ENCODE measurements at regions not wholly inside any gene's neighbourhood (a gene's known extent, or its start where the extent isn't known, plus 50 kb on each side); places are given as distances from the start of the nearest gene placed in this dataset.

- no peak for DNase-seq (ENCODE audit: low spot score)
Measured at GRCh38 chr1:68959461-68960030, 462.7 kb upstream of the DEPDC1 start.

- DNase-seq (ENCODE audit: low spot score): no peak
Measured at GRCh38 chr1:68961143-68961542, 464.3 kb upstream of the DEPDC1 start.

GRCh38 chr1:68963353-68963752, 466.5 kb upstream of the DEPDC1 start:
- DNase-seq (ENCODE audit: low spot score): no peak

GRCh38 chr1:68969441-68969840, 472.6 kb upstream of the DEPDC1 start:
- no peak for DNase-seq (ENCODE audit: low spot score)

DNA sequence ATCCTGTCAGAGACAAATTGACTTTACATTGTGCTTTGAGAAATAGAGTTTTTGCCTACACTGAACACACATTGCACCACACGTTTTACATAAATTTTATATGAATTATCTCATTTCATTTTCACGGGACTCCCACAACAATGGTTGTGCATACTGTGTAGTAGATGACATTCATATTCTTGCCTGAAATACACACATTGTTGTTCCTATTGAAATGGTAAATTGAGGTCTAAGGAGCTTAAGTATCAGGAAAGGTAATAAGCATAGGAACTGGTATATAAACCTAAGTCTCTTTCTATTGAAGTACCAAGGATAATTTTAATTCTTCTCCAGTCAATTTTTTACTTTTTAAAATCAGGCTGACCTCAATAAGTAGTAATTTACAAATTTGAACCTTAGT, 473.7 kb upstream of the DEPDC1 start:
- DNase-seq (ENCODE audit: low spot score): no peak

DNA sequence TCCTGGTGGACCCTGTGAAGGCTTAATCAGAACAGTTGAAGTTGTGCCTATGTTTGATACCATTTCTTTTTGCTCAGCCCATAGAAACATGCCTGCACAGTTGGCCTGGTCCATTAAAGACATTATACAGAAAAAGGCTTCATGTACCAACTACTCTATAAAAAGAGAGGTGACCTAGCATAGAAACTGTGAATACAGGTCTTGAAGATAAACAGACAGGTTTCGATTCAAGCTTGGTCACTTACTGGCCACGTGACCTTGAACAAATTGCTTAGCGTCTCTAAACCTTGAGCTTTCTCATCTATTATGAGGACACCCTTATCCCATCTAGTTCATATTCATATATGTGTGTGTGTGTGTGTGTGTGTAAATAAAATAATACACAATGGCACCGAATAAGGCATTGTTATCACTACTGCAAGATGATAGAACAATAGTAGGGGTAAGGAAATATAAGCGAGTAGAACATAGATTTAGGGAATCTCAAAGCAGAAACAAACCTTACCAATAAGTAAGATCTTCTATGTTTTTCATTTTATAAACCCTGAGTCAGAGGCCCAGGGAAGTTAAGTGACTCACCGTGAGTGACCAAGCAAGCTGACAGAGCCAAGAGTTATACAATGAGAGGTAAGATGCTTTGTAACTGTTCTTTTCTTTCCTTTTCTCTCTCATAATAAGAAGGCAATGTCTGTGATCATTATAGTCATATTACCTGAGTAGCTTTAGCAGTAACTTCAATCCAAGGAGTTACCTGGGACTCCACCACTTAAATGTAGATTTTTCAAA, 476.8 kb upstream of the DEPDC1 start:
- no peak for DNase-seq (ENCODE audit: low spot score)

DNA sequence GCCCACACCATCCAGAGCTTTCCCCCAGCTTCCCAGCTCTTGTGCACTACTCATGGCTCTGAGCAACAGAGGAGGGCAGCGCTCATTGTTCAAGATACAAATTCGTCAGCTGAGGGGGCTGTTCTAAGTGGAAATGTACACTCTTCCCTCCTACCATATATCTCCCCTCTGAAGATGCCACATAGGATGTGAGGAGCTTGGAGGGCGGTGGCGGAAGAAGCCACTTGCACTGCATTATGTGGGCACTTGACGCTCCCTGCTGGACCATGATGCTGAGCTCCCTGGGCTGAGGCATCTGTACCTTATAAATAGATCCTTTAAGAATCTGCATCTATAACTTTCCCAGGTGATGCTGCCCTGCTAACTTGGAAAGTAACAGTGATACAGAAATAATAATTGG, 477.6 kb upstream of the DEPDC1 start:
- DNase-seq (ENCODE audit: low spot score): no peak

GRCh38 chr1:68975212-68975933, 478.5 kb upstream of the DEPDC1 start:
- DNase-seq (ENCODE audit: low spot score): no peak

DNA sequence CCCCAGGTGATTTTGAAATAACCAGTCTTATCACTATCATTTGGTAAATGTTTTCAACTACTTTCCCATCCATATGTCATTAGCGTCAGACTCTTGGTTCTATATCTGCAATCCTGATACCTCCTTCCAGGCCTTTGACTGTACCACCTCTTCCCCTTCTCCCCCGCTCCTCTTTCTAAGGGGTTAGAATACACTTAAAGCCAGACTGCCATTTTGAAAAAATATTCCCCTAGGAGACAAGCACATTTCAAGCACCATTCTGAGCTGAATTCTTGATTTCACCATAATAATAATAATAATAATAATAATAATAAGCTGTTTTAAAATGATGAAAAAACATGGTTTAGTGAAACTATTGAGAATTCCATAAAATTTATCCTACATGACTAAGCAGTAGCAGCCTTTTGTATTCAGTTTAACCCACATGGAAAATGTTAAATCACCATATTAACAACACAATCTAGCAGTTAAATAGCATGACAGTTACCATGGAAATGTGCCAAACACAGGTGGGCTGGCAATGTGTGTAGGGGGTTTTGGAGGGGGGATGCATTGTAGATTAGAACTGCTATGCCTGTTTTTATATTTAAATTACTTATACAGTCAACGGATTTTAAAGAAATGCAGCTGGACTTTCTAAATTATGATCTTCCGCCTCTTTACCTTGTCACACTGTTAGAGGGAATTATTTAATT, 480.2 kb upstream of the DEPDC1 start:
- no peak for DNase-seq (ENCODE audit: low spot score)

DNA sequence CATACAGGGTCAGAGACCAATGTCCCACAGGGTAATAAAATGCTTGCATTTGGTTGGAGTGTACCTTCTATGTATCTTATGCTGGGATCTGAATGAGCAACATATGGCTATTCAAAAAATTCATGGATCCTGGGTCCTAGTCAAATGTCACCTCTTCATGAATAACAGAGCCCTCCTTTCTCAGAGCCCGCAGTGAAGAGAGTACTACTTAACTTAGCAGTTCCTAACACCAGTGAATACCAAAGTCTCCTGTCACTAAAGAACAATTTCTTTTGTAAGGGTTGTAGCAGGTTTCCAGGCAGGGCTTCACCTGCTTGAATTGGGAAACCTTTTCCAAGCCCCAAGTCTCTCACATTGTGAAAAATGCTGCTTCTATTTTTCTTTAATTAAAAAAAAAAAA, 483.0 kb upstream of the DEPDC1 start:
- no peak for DNase-seq (ENCODE audit: low spot score)

DNA sequence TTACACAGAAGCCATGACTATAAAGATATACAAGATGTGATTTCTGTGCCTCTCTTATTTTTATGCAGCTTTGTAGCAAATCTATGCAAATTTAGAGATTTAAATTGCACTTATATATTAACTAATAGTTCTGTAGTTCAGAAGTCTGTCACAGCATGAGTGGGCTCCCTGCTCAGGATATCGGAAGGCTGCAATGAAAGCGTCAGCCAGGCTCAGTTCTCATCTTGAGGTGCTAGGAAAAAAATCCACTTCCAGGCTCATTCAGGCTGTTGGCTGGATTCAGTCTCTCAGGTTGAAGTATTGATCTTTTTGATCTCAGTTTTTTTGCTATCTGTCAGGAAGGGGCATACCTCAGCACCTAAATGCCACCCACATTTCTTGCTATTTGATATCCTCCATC, 487.4 kb upstream of the DEPDC1 start:
- no peak for DNase-seq (ENCODE audit: low spot score)

DNA sequence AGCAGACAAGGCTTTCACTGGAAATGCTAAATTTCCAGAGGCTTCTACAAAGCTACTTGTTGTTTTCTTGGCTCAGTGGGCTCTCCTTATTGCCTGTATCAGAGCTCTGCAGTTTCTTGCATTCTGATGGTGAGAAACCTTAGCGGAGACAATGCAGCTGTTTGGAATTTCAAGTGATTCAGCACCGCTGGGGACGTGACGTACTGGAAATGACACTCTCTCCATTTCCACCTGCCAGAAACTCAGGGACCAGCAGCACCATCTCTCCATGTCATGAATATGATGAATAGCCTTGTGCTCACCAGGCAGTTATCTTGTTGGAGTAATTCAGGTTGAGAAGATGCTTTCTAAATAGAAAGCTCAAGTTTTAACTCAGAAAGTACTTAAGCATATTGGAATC, 497.2 kb upstream of the DEPDC1 start:
- no peak for DNase-seq (ENCODE audit: low spot score)

- DNase-seq (ENCODE audit: low spot score): no peak
Measured at GRCh38 chr1:69016468-69016867, 519.6 kb upstream of the DEPDC1 start.

- no peak for DNase-seq (ENCODE audit: low spot score)
Measured at GRCh38 chr1:69029649-69030048, 532.8 kb upstream of the DEPDC1 start.

- DNase-seq (ENCODE audit: low spot score): no peak
Measured at GRCh38 chr1:69038379-69038778, 529.3 kb upstream of the LRRC7 start.

DNA sequence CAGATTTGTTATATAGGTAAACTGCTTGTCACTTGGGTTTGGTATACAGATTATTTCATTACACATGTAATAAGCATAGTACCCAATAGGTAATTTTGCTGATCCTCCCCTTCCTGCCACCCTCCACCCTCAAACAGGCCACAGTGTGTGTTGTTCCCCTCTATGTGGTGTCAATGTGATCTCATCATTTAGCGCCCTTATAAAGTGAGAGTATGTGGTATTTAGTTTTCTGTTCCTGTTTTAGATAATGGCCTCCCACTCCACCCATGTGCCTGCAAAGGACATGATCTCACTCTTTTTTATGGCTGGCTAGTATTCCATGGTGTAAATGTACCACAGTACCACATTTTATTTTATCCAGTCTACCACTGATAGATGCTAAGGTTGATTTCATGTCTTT, 522.1 kb upstream of the LRRC7 start:
- no peak for DNase-seq (ENCODE audit: low spot score)

GRCh38 chr1:69055194-69055593, 512.5 kb upstream of the LRRC7 start:
- no peak for DNase-seq (ENCODE audit: low spot score)

- no peak for DNase-seq (ENCODE audit: low spot score)
Measured at GRCh38 chr1:69058454-69058853, 509.3 kb upstream of the LRRC7 start.

DNA sequence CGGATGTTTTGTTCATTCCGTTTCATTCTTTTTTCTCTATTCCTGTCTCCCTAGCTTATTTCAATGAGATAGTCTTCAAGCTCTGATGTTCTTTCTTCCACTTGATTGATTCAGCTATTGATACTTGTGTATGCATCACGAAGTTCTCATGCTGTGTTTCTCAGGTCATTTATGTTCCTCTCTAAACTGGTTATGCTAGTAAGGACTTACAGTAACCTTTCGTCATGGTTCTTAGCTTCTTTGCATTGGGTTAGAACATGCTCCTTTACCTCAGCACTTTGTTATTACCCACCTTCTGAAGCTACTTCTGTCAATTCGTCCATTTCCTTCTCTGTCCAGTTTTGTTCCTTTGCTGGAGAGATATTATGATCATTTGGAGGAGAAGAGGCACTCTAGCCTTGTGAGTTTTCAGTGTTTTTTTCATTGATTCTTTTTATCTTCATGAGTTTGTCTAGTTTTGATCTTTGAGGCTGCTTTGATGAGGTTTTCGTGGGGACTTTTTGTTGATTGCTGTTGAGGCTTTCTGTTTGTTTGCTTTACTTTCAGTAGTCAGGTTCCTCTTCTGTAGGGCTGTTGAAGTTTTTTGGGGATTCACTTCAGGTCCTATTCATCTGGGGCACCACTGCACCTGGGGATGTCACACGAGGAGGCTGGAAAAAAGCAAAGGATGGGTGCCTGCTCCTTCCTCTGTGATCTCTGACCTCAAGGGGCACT, 496.9 kb upstream of the LRRC7 start:
- DNase-seq (ENCODE audit: low spot score): no peak

- DNase-seq (ENCODE audit: low spot score): no peak
Measured at GRCh38 chr1:69073176-69073575, 494.5 kb upstream of the LRRC7 start.

DNA sequence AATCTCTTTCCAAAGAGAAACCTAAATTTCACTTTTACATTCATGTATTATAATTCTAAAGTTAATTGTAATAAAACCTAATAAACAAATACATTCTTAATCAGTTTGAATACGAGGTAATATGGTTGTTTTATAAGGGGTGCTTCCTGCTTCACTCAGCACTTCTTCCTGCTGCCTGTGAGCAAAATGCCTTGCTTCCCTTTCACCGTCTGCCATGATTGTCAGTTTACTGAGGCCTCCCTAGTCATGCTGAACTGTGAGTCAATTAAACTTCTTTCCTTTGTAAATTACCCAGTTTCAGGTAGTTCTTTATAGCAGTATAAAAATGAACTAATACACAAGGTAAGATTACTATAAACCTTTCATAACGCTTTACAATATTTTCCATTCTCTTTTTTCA, 491.1 kb upstream of the LRRC7 start:
- no peak for DNase-seq (ENCODE audit: low spot score)

GRCh38 chr1:69077198-69077597, 490.5 kb upstream of the LRRC7 start:
- no peak for DNase-seq (ENCODE audit: low spot score)
